B cell (primary cell): ENCODE measurements at regions not wholly inside any gene's neighbourhood (a gene's known extent, or its start where the extent isn't known, plus 50 kb on each side); places are given as distances from the start of the nearest gene placed in this dataset.

Experiments used
- ATAC-seq: fragments of 200-7000 bp; cut with Tn5 transposase; one replicate; pipeline ENCODE4 v1.10.0; 2021; ENCODE audit warnings: low read depth, mild to moderate bottlenecking, moderate number of reproducible peaks, moderate library complexity
- CTCF ChIA-PET: fragments of 350-600 bp; sonication (Branson Sonifier 250); formaldehyde crosslinking; loops from one replicate; lab custom pipeline; 2021; ENCODE audit warnings: antibody characterized with exemption, inconsistent platforms; lab: Charles Lee
- POLR2A ChIA-PET: fragments of 350-600 bp; sonication (Branson Sonifier 250); formaldehyde crosslinking; loops from one replicate; lab custom pipeline; 2021; ENCODE audit warnings: antibody characterized with exemption; lab: Charles Lee
- DNase-seq: peaks from one replicate; pipeline ENCODE4 v3.0.0; 2013
- H2AFZ ChIP-seq: 2 replicates; pipeline ENCODE4 v1.6.1; 2012; ENCODE audit warnings: mild to moderate bottlenecking, low read depth, low read length; ENCODE audit not compliant: insufficient read depth, poor library complexity, severe bottlenecking
- H3K27ac ChIP-seq, 2 donors: 1 replicate in 1 of 2; 2 replicates in 1 of 2; pipeline ENCODE4 v1.5.1; 2012 to 2013; ENCODE audit warnings: low read length in 2 of 2, mild to moderate bottlenecking in 2 of 2, moderate library complexity in 1 of 2
- H3K27me3 ChIP-seq, 4 experiments: fragments of 200-600 bp in 1 of 4; sonication (generic) in 1 of 4; replicated peaks in 1 of 4; 1 replicate in 2 of 4; 2 replicates in 2 of 4; pipeline versions ENCODE4 v1.6.1 to v1.7.0; 2013 to 2016; ENCODE audit warnings: low read length in 3 of 4, mild to moderate bottlenecking in 2 of 4, mixed read lengths in 1 of 4, moderate library complexity in 1 of 4; ENCODE audit not compliant: insufficient read depth in 4 of 4, control insufficient read depth in 3 of 4; ENCODE audit errors: control extremely low read depth in 1 of 4
- H3K36me3 ChIP-seq, 2 experiments: replicated peaks in 1 of 2; 1 replicate in 1 of 2; 2 replicates in 1 of 2; pipeline versions ENCODE4 v1.6.1 to v1.7.1; 2013; ENCODE audit warnings: low read length in 1 of 2; ENCODE audit not compliant: insufficient read depth in 2 of 2, control insufficient read depth in 1 of 2; ENCODE audit errors: control extremely low read depth in 1 of 2, extremely low read depth in 1 of 2
- H3K4me1 ChIP-seq, 2 donors: fragments of 200-600 bp in 1 of 2; sonication (generic) in 1 of 2; 1 replicate in 1 of 2; 2 replicates in 1 of 2; pipeline versions ENCODE4 v1.5.1 to v1.6.1; 2013 to 2017; ENCODE audit warnings: low read length in 2 of 2; ENCODE audit not compliant: control insufficient read depth in 2 of 2, insufficient read depth in 2 of 2
- H3K4me2 ChIP-seq: replicated peaks from 2 replicates; pipeline ENCODE3; 2012; ENCODE audit warnings: mild to moderate bottlenecking, low read depth, low read length; ENCODE audit not compliant: poor library complexity, severe bottlenecking
- H3K4me3 ChIP-seq, 5 experiments: fragments of 200-600 bp in 1 of 5; sonication (generic) in 1 of 5; 1 replicate in 3 of 5; 2 replicates in 2 of 5; pipeline versions ENCODE4 v1.5.1 to v1.7.0; 2011 to 2016; ENCODE audit warnings: low read length in 4 of 5, mild to moderate bottlenecking in 4 of 5, low read depth in 2 of 5, control low read depth in 1 of 5, moderate library complexity in 1 of 5; ENCODE audit not compliant: insufficient read depth in 1 of 5; ENCODE audit errors: control extremely low read depth in 1 of 5, extremely low read depth in 1 of 5
- H3K79me2 ChIP-seq: fragments of 200-600 bp; sonication (generic); one replicate; pipeline ENCODE4 v1.6.0; 2016; ENCODE audit warnings: low read length; ENCODE audit not compliant: control insufficient read depth, insufficient read depth
- H3K9ac ChIP-seq: fragments of 200-600 bp; sonication (generic); 2 replicates; pipeline ENCODE4 v1.6.1; 2017; ENCODE audit warnings: mild to moderate bottlenecking, low read length, moderate library complexity
- H3K9me3 ChIP-seq, 3 donors: one replicate each; pipeline versions ENCODE4 v1.6.1 to v1.7.1; 2013; ENCODE audit warnings: low read length in 2 of 3; ENCODE audit not compliant: control insufficient read depth in 2 of 3, insufficient read depth in 1 of 3; ENCODE audit errors: control extremely low read depth in 1 of 3
- H4K20me1 ChIP-seq: 2 replicates; pipeline ENCODE4 v1.6.0; 2012; ENCODE audit warnings: mild to moderate bottlenecking, low read length; ENCODE audit not compliant: insufficient read depth, control insufficient read depth, poor library complexity, severe bottlenecking
- H3K27ac Mint-ChIP-seq: one replicate; pipeline ENCODE4 v1.8.0; 2021; ENCODE audit warnings: mixed read lengths
- H3K27me3 Mint-ChIP-seq: one replicate; pipeline ENCODE4 v1.8.0; 2021; ENCODE audit warnings: mixed read lengths
- H3K4me1 Mint-ChIP-seq: one replicate; pipeline ENCODE4 v1.8.0; 2021; ENCODE audit warnings: mixed read lengths
- H3K4me3 Mint-ChIP-seq: one replicate; pipeline ENCODE4 v1.8.0; 2021; ENCODE audit warnings: mixed read lengths
- H3K9me3 Mint-ChIP-seq: one replicate; pipeline ENCODE4 v1.8.0; 2022; ENCODE audit warnings: mixed read lengths; ENCODE audit not compliant: insufficient read depth
- EZH2 ChIP-seq: IDR thresholded peaks from 2 replicates; pipeline ENCODE4 v1.6.1; 2012; ENCODE audit warnings: borderline replicate concordance, low read depth, mild to moderate bottlenecking, moderate library complexity, low read length; ENCODE audit not compliant: insufficient read depth, poor library complexity, severe bottlenecking
- WGBS: methylation state at CpG from one replicate; pipeline ENCODE4 v1.1.5; 2013; ENCODE audit warnings: missing lambda C conversion rate; ENCODE audit not compliant: insufficient coverage; 5-methylcytosine and 5-hydroxymethylcytosine counted together
- intact Hi-C: fragments of 100-400 bp; cut with micrococcal nuclease; formaldehyde crosslinking; loops from one replicate; pipeline ENCODE4 v1.10.0; 2022
- TF ChIP-seq, protein P1 (sequence below): fragments of 200-600 bp; IDR thresholded peaks from one replicate; pipeline ENCODE4 v1.8.0; 2022; ENCODE audit warnings: antibody characterized with exemption, mild to moderate bottlenecking

DNA sequence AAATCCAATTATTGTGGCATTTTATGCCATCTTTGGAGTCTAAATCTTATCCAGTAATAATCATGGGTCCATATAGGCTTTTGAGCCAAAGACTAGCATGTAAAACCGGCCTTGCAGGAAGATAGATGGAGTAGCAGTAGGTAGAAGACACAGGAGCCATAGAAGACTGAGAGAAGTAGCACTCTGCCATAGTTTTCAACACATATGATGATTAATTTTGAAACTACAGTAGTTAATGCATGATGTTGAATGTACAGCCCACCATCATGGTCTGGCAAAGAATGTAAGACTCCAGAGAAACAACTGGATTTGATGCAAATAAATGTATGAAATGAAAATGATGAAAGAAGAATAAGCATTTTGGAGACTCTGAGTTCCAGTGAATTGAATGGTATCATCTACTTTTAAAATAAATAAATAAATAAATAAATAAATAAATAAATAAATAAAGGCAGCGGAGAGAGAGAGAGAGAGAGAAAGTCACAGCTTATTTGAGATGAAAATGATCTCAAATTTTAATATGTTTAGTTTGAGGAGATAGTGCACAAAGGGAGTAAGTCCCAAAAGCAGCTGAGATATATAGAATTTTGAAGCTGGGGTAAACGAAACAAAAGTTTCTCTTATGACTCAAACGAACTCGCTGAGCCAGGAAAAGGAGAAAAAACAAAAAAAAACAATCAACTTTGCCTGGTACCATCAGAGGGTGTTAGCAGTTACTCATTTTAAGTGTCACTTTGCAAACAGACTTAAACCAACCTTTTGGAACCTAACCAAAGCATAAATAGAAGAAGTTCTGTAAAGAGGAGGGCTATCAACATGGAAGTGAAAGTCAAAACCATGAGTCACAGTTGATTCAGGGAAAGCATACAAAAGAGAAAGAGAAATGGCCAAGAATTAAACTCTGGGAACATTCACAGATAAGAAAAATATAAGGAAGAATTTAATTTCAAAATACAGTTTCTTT is 388.7 kb downstream of the CETN3 start:
- intact Hi-C loops: no loop called here
- Mint-ChIP-seq H3K9me3 (no peaks in the 10 kb centered on the region), H3K4me1 (peaks cover 16% of the 10 kb centered on the region), H3K27me3 (no peaks in the 10 kb centered on the region), H3K27ac (no peak overlapping the region), H3K4me3 (peak overlapping the region; percentile 16)
- peak overlapping the region; percentile 42 for H3K4me2 ChIP-seq
- H4K20me1 ChIP-seq: no peaks in the 10 kb centered on the region
- WGBS: 60% methylated on average over 1 of the region's 5 CpGs
- ChIA-PET POLR2A (interaction anchor here (0.6 kb wide), 1 partner anchor 154 kb away, joined by 3 read pairs; no protein-coding TSS in a partner anchor), CTCF (interaction anchor here (0.7 to 1.2 kb wide), 2 partner anchors 21 to 1005 kb away, joined by 3 to 4 read pairs; no protein-coding TSS in a partner anchor)
- no peak for TF ChIP-seq EZH2
- TF ChIP-seq, protein P1, sequence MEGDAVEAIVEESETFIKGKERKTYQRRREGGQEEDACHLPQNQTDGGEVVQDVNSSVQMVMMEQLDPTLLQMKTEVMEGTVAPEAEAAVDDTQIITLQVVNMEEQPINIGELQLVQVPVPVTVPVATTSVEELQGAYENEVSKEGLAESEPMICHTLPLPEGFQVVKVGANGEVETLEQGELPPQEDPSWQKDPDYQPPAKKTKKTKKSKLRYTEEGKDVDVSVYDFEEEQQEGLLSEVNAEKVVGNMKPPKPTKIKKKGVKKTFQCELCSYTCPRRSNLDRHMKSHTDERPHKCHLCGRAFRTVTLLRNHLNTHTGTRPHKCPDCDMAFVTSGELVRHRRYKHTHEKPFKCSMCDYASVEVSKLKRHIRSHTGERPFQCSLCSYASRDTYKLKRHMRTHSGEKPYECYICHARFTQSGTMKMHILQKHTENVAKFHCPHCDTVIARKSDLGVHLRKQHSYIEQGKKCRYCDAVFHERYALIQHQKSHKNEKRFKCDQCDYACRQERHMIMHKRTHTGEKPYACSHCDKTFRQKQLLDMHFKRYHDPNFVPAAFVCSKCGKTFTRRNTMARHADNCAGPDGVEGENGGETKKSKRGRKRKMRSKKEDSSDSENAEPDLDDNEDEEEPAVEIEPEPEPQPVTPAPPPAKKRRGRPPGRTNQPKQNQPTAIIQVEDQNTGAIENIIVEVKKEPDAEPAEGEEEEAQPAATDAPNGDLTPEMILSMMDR: no peak
- ATAC-seq (peak; percentile 80), DNase-seq (peak; percentile 47)
- no peaks in the 10 kb centered on the region for H3K9me3 ChIP-seq
- no peaks in the 10 kb centered on the region for H3K27me3 ChIP-seq
- no peaks in the 10 kb centered on the region for H3K79me2 ChIP-seq
- H3K4me3 ChIP-seq: peak overlapping the region in 1 of 5 experiments; percentile 1
- no peaks in the 10 kb centered on the region for H3K36me3 ChIP-seq
- H3K27ac ChIP-seq: no peak overlapping the region
- peaks cover 3 to 7% of the 10 kb centered on the region in 2 donors for H3K4me1 ChIP-seq
- H2AFZ ChIP-seq: no peak overlapping the region
- no peak overlapping the region for H3K9ac ChIP-seq

DNA sequence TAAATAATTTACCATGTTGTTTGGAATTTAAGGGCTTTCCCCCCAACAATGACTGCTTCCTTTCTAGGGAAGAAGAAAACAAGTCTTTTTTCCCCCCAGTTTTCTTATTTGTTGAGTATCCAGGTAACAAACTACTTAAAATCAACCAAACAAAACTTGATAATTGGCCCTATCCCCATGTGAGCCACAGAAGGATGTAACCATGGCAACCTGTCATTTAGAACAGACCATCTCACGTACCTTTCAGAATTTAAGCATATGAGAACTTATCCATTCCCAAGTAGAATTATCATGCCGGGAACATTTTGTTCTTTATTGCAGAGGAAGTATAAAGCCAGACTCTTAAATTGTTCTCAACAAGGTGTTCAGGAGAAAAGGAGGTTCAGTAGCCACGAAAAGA is 392.3 kb downstream of the CETN3 start:
- no peak overlapping the region for H3K4me2 ChIP-seq
- no peaks in the 10 kb centered on the region for H3K27me3 Mint-ChIP-seq
- H3K36me3 ChIP-seq: no peaks in the 10 kb centered on the region
- H3K4me1 Mint-ChIP-seq: peaks cover 16% of the 10 kb centered on the region
- H3K4me1 ChIP-seq: peaks cover 3 to 7% of the 10 kb centered on the region in 2 donors
- DNase-seq (no peak), ATAC-seq (no peak)
- H3K9me3 Mint-ChIP-seq: no peaks in the 10 kb centered on the region
- H4K20me1 ChIP-seq: no peaks in the 10 kb centered on the region
- intact Hi-C loops: no loop called here
- H3K4me3 ChIP-seq: no peak overlapping the region
- no peaks in the 10 kb centered on the region for H3K9me3 ChIP-seq
- H3K27me3 ChIP-seq: no peaks in the 10 kb centered on the region
- no peak overlapping the region for H3K27ac ChIP-seq
- no CpG with 5 or more reads among the region's 3 CpGs for WGBS
- no peak overlapping the region for H3K9ac ChIP-seq
- ChIA-PET CTCF (no interaction called here), POLR2A (no interaction called here)
- no peak overlapping the region for H3K27ac Mint-ChIP-seq
- TF ChIP-seq, protein P1: no peak
- no peaks in the 10 kb centered on the region for H3K79me2 ChIP-seq
- H3K4me3 Mint-ChIP-seq: no peak overlapping the region
- H2AFZ ChIP-seq: no peak overlapping the region
